Glutamatergic neuron (in vitro differentiated cells): ENCODE measurements at regions not wholly inside any gene's neighbourhood (a gene's known extent, or its start where the extent isn't known, plus 50 kb on each side); places are given as distances from the start of the nearest gene placed in this dataset.
"Not testable (repeated sequence)": the region's sequence is repeated elsewhere in the genome, so short reads cannot be mapped to it uniquely, and the experiment has no call there.

ENCODE experiments used
- DNase-seq: peaks from one replicate; pipeline ENCODE4 v3.0.0; 2022
- H3K27ac Mint-ChIP-seq: one replicate; pipeline ENCODE4 v1.8.0; 2020; ENCODE audit warnings: mild to moderate bottlenecking, mixed read lengths, inconsistent platforms; ENCODE audit not compliant: unreplicated experiment
- H3K27me3 Mint-ChIP-seq: one replicate; pipeline ENCODE4 v1.8.0; 2020; ENCODE audit warnings: mild to moderate bottlenecking, moderate library complexity, mixed read lengths, inconsistent platforms; ENCODE audit not compliant: unreplicated experiment
- H3K36me3 Mint-ChIP-seq: one replicate; pipeline ENCODE4 v1.8.0; 2020; ENCODE audit warnings: mild to moderate bottlenecking, mixed read lengths, inconsistent platforms; ENCODE audit not compliant: unreplicated experiment
- H3K4me1 Mint-ChIP-seq: one replicate; pipeline ENCODE4 v1.8.0; 2020; ENCODE audit warnings: mild to moderate bottlenecking, low read depth, mixed read lengths, inconsistent platforms; ENCODE audit not compliant: unreplicated experiment
- H3K4me3 Mint-ChIP-seq: one replicate; pipeline ENCODE4 v1.8.0; 2020; ENCODE audit warnings: mild to moderate bottlenecking, mixed read lengths, inconsistent platforms; ENCODE audit not compliant: unreplicated experiment
- H3K9me3 Mint-ChIP-seq: one replicate; pipeline ENCODE4 v1.8.0; 2020; ENCODE audit warnings: mild to moderate bottlenecking, moderate library complexity, mixed read lengths, inconsistent platforms; ENCODE audit not compliant: unreplicated experiment
- CTCF ChIP-seq: fragments of 200-600 bp; sonication (generic); IDR thresholded peaks from one replicate; pipeline ENCODE4 v1.5.0; 2021; ENCODE audit not compliant: partially characterized antibody, unreplicated experiment

GRCh38 chr6:105526225-105526872, 123.5 kb upstream of the PREP start:
- H3K9me3 Mint-ChIP-seq = no peaks in the 10 kb centered on the region
- no peak overlapping the region for H3K4me3 Mint-ChIP-seq
- no peaks in the 10 kb centered on the region for H3K36me3 Mint-ChIP-seq
- no peaks in the 10 kb centered on the region for H3K27me3 Mint-ChIP-seq
- TF ChIP-seq CTCF = no peak
- H3K4me1 Mint-ChIP-seq = no peaks in the 10 kb centered on the region
- DNase-seq = no peak
- H3K27ac Mint-ChIP-seq = no peak overlapping the region

DNA sequence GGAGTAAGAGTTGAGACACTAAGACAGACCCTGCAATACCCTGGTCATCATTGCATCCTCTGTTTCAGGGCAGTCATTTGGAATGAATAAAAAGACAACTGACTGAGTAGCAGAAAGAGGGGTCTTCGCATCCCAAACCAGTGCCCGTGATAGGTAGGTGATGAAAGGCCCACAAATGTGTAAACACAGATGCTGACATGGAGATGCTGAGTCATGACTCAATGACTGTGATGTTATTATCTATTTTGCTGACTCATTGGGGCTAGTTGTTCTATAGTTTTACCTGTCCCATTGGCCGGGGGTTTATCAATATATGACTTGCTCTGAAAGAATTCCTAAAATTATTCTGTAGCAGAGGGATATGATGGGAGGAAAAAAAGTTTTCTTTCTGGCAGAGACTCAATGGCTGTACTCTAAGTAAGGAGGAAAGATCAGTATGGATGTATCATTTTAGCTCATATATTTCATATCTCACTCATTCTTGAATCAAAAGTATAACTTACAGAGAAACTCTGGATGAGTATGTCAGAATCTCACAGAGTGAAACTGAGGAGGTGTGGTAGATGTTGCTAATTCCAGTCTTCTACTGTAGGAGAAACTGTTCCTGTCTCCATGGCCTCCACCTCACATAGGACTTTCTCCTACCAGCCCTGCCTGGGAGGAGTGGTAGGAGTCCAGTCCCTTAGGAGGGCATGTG, 119.9 kb upstream of the PREP start:
- Mint-ChIP-seq H3K9me3 (no peaks in the 10 kb centered on the region), H3K4me3 (no peak overlapping the region), H3K27ac (no peak overlapping the region), H3K4me1 (no peaks in the 10 kb centered on the region), H3K27me3 (no peaks in the 10 kb centered on the region), H3K36me3 (no peaks in the 10 kb centered on the region)
- no peak for TF ChIP-seq CTCF
- no peak for DNase-seq

- Mint-ChIP-seq H3K9me3 (no peaks in the 10 kb centered on the region), H3K36me3 (no peaks in the 10 kb centered on the region), H3K4me1 (no peaks in the 10 kb centered on the region), H3K4me3 (no peak overlapping the region), H3K27me3 (no peaks in the 10 kb centered on the region), H3K27ac (no peak overlapping the region)
- DNase-seq = no peak
- TF ChIP-seq CTCF = no peak
These were observed 117.1 kb upstream of the PREP start for GRCh38 chr6:105519954-105520353.

DNA sequence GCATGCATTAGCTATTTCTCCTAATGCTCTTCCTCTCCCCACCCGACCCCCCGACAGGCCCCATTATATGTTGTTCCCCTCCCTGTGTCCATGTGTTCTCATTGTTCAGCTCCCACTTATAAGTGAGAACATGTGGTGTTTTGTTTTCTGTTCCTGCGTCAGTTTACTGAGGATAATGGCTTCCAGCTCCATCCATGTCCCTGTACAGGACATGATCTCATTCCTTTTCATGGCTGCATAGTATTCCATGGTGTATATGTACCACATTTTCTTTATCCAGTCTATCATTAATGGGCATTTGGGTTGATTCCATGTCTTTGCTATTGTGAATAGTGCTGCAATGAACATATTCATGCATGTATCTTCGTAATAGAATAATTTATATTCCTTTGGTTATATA, 116.1 kb upstream of the PREP start:
- peak overlapping the region; percentile 26 for H3K27ac Mint-ChIP-seq
- not testable (repeated sequence) for H3K4me1 Mint-ChIP-seq, H3K9me3 Mint-ChIP-seq, DNase-seq, H3K27me3 Mint-ChIP-seq, H3K36me3 Mint-ChIP-seq, H3K4me3 Mint-ChIP-seq

- Mint-ChIP-seq H3K4me3 (no peak overlapping the region), H3K27ac (no peak overlapping the region), H3K27me3 (no peaks in the 10 kb centered on the region), H3K4me1 (no peaks in the 10 kb centered on the region), H3K9me3 (no peaks in the 10 kb centered on the region), H3K36me3 (no peaks in the 10 kb centered on the region)
- TF ChIP-seq CTCF = no peak
- no peak for DNase-seq
These were observed 112.2 kb upstream of the PREP start for GRCh38 chr6:105515054-105515453.
